Esophagus squamous epithelium (tissue), 4 donors: ENCODE measurements at regions not wholly inside any gene's neighbourhood (a gene's known extent, or its start where the extent isn't known, plus 50 kb on each side); places are given as distances from the start of the nearest gene placed in this dataset.

ENCODE experiments used
- CTCF ChIP-seq, 6 experiments: fragments of 450-650 bp in 4 of 6; fragments of 200-600 bp in 2 of 6; sonication (generic) in 2 of 6; IDR thresholded peaks; one replicate each; pipeline ENCODE4 v1.5.1; 2016 to 2019; ENCODE audit warnings: antibody characterized with exemption in 6 of 6, mild to moderate bottlenecking in 4 of 6, moderate library complexity in 4 of 6
- POLR2A ChIP-seq, 4 donors: fragments of 450-650 bp; IDR thresholded peaks; one replicate each; pipeline ENCODE4 v1.6.1; 2017; ENCODE audit warnings: antibody characterized with exemption in 4 of 4, mild to moderate bottlenecking in 4 of 4, moderate library complexity in 3 of 4

GRCh38 chr4:112953262-112953661 is 96.2 kb upstream of the ANK2 start:
- no peak for TF ChIP-seq CTCF (IDR thresholded peaks at IDR 0.05)
- no peak for TF ChIP-seq POLR2A (IDR thresholded peaks at IDR 0.05)
